T-helper 1 cell treated with Interleukin-12 subunit alpha and Interleukin-12 subunit beta and Interleukin-4 antibody, amounts not matched to agents 30 μg/mL and 1 μg/mL, for 36 hours (primary cell): ENCODE measurements at regions not wholly inside any gene's neighbourhood (a gene's known extent, or its start where the extent isn't known, plus 50 kb on each side); places are given as distances from the start of the nearest gene placed in this dataset.

Source experiments
- H3K27ac Mint-ChIP-seq: one replicate; pipeline ENCODE4 v1.8.0; 2021; ENCODE audit warnings: mild to moderate bottlenecking, mixed read lengths
- H3K27me3 Mint-ChIP-seq: one replicate; pipeline ENCODE4 v1.8.0; 2021; ENCODE audit warnings: low read depth, mixed read lengths
- H3K36me3 Mint-ChIP-seq: one replicate; pipeline ENCODE4 v1.8.0; 2021; ENCODE audit warnings: low read depth, mixed read lengths
- H3K4me1 Mint-ChIP-seq: one replicate; pipeline ENCODE4 v1.8.0; 2021; ENCODE audit warnings: low read depth, mixed read lengths
- H3K4me3 Mint-ChIP-seq: one replicate; pipeline ENCODE4 v1.8.0; 2021; ENCODE audit warnings: mild to moderate bottlenecking, moderate library complexity, mixed read lengths
- H3K9me3 Mint-ChIP-seq: one replicate; pipeline ENCODE4 v1.8.0; 2021; ENCODE audit warnings: mixed read lengths

DNA sequence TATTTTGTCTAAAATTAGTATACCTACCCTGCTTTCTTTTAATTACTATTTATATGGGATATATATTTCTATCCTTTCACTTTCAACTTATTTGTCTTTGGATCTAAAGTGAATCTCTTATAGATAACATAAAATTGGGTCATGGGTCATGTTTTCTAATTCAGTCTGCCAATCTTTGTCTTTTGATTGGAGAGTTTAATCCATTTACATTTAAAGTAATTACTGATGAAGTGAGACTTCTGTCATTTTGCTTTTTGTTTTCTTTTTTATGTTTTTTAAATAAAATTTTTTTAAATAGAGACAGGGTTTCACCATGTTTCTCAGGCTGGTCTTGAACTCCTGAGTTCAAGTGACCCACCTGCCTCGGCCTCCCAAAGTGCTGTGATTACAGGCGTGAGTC lies 50.5 kb upstream of the PRDM1 start:
- no peak overlapping the region for H3K27ac Mint-ChIP-seq
- peaks cover 35% of the 10 kb centered on the region for H3K9me3 Mint-ChIP-seq
- peaks cover 4% of the 10 kb centered on the region for H3K27me3 Mint-ChIP-seq
- H3K4me1 Mint-ChIP-seq: peaks cover 10% of the 10 kb centered on the region
- H3K36me3 Mint-ChIP-seq: peaks cover 24% of the 10 kb centered on the region
- no peak overlapping the region for H3K4me3 Mint-ChIP-seq

GRCh38 chr6:106033806-106034205 lies 52.3 kb upstream of the PRDM1 start:
- peaks cover 4% of the 10 kb centered on the region for H3K27me3 Mint-ChIP-seq
- peaks cover 30% of the 10 kb centered on the region for H3K9me3 Mint-ChIP-seq
- H3K36me3 Mint-ChIP-seq: peaks cover 20% of the 10 kb centered on the region
- peaks cover 10% of the 10 kb centered on the region for H3K4me1 Mint-ChIP-seq
- no peak overlapping the region for H3K27ac Mint-ChIP-seq
- no peak overlapping the region for H3K4me3 Mint-ChIP-seq

GRCh38 chr6:106027758-106028157 lies 58.4 kb upstream of the PRDM1 start:
- Mint-ChIP-seq H3K4me1 (peaks cover 22% of the 10 kb centered on the region), H3K27me3 (peaks cover 21% of the 10 kb centered on the region), H3K27ac (no peak overlapping the region), H3K9me3 (peaks cover 3% of the 10 kb centered on the region), H3K36me3 (peaks cover 3% of the 10 kb centered on the region), H3K4me3 (no peak overlapping the region)

GRCh38 chr6:106026748-106027715 lies 59.1 kb upstream of the PRDM1 start:
- H3K9me3 Mint-ChIP-seq: peaks cover 3% of the 10 kb centered on the region
- peaks cover 3% of the 10 kb centered on the region for H3K36me3 Mint-ChIP-seq
- H3K4me1 Mint-ChIP-seq: peaks cover 22% of the 10 kb centered on the region
- peak overlapping the region; percentile 32 for H3K4me3 Mint-ChIP-seq
- H3K27ac Mint-ChIP-seq: no peak overlapping the region
- H3K27me3 Mint-ChIP-seq: peaks cover 21% of the 10 kb centered on the region

- peaks cover 3% of the 10 kb centered on the region for H3K9me3 Mint-ChIP-seq
Measured at GRCh38 chr6:106025655-106026054, 60.5 kb upstream of the PRDM1 start.

GRCh38 chr6:106022801-106023200 lies 63.3 kb upstream of the PRDM1 start:
- H3K4me3 Mint-ChIP-seq: no peak overlapping the region
- H3K9me3 Mint-ChIP-seq: peaks cover 3% of the 10 kb centered on the region

More at GRCh38 chr6:106025655-106026054, 60.5 kb upstream of the PRDM1 start:
- H3K27me3 Mint-ChIP-seq: peaks cover 18% of the 10 kb centered on the region
- H3K36me3 Mint-ChIP-seq: peaks cover 3% of the 10 kb centered on the region
- peaks cover 19% of the 10 kb centered on the region for H3K4me1 Mint-ChIP-seq
- no peak overlapping the region for H3K27ac Mint-ChIP-seq
- no peak overlapping the region for H3K4me3 Mint-ChIP-seq

GRCh38 chr6:106017454-106017853 lies 68.7 kb upstream of the PRDM1 start:
- no peak overlapping the region for H3K4me3 Mint-ChIP-seq
- H3K27ac Mint-ChIP-seq: no peak overlapping the region
- peaks cover 2% of the 10 kb centered on the region for H3K4me1 Mint-ChIP-seq
- H3K9me3 Mint-ChIP-seq: peaks cover 5% of the 10 kb centered on the region
- H3K36me3 Mint-ChIP-seq: peaks cover 3% of the 10 kb centered on the region
- H3K27me3 Mint-ChIP-seq: peaks cover 39% of the 10 kb centered on the region

More at GRCh38 chr6:106022801-106023200, 63.3 kb upstream of the PRDM1 start:
- peaks cover 2% of the 10 kb centered on the region for H3K36me3 Mint-ChIP-seq
- peaks cover 16% of the 10 kb centered on the region for H3K4me1 Mint-ChIP-seq
- H3K27me3 Mint-ChIP-seq: peaks cover 25% of the 10 kb centered on the region
- H3K27ac Mint-ChIP-seq: no peak overlapping the region

- Mint-ChIP-seq H3K27me3 (peaks cover 39% of the 10 kb centered on the region), H3K36me3 (peaks cover 9% of the 10 kb centered on the region), H3K4me3 (no peak overlapping the region), H3K27ac (no peak overlapping the region), H3K4me1 (peaks cover 4% of the 10 kb centered on the region), H3K9me3 (peaks cover 5% of the 10 kb centered on the region)
Measured at GRCh38 chr6:106014955-106015354, 71.2 kb upstream of the PRDM1 start.

DNA sequence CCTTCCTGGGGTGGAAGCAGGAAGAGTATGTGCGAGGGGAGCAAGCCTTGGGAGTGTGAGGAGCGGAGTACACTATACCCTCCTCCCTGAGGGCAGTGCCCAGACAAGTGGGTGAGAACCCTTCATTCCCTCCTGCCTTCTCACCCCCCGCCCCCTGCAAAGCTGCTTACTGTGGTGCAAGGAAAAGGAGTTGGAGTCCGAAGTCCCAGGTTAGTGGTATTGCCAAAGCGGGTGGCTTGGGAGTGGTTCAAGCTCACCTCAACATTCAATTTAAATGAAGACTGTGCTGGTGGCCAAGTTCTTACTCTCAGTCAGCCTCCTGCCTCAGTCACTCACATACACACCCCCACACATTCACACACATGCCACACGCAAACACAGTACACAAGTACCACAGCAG lies 74.7 kb upstream of the PRDM1 start:
- H3K27ac Mint-ChIP-seq: no peak overlapping the region
- H3K4me3 Mint-ChIP-seq: no peak overlapping the region
- peaks cover 42% of the 10 kb centered on the region for H3K27me3 Mint-ChIP-seq
- H3K9me3 Mint-ChIP-seq: no peaks in the 10 kb centered on the region
- peaks cover 10% of the 10 kb centered on the region for H3K36me3 Mint-ChIP-seq
- H3K4me1 Mint-ChIP-seq: peaks cover 7% of the 10 kb centered on the region

GRCh38 chr6:106005954-106006353 lies 80.2 kb upstream of the PRDM1 start:
- H3K4me1 Mint-ChIP-seq: peaks cover 8% of the 10 kb centered on the region
- peaks cover 59% of the 10 kb centered on the region for H3K27me3 Mint-ChIP-seq
- peaks cover 10% of the 10 kb centered on the region for H3K36me3 Mint-ChIP-seq
- H3K27ac Mint-ChIP-seq: no peak overlapping the region
- H3K4me3 Mint-ChIP-seq: no peak overlapping the region
- no peaks in the 10 kb centered on the region for H3K9me3 Mint-ChIP-seq

GRCh38 chr6:106005013-106005412 lies 81.1 kb upstream of the PRDM1 start:
- H3K36me3 Mint-ChIP-seq: peaks cover 10% of the 10 kb centered on the region
- peaks cover 61% of the 10 kb centered on the region for H3K27me3 Mint-ChIP-seq
- no peak overlapping the region for H3K4me3 Mint-ChIP-seq
- no peak overlapping the region for H3K27ac Mint-ChIP-seq
- H3K4me1 Mint-ChIP-seq: peaks cover 8% of the 10 kb centered on the region
- no peaks in the 10 kb centered on the region for H3K9me3 Mint-ChIP-seq

DNA sequence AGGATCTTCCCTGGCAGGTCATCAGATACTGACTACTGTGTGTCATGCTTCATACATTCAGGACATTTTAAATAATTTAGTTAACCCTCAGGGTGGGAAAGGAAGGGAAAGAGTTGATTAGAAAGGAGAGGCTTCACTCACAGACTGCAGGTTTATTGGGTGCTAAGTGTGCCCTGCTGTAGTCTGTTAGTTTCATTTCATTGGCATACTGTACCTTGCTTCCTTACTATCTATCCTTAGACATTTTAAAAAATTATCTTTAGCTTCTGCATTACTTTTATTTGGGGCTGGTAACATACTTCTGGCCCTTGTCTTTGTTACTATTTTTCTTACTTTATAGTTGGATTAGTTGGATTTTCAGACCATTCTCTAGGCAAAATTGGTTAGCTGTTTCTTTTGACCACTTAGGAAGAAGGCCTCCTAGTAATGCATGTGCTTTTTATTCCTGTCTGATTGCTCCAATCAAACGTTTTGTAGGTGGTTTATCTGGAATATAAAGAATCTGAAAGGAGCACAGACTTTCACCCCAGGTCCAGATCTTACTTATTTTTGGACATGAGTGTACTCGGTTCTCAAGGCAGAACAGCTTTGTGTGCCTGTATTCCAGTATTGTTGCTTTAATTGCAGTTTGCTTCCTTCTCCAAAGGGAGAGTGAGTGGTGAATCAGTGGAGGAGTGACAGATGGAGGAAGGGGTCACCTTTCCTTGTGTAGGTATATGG lies 82.7 kb upstream of the PRDM1 start:
- Mint-ChIP-seq H3K4me1 (peaks cover 8% of the 10 kb centered on the region), H3K27ac (no peak overlapping the region)

DNA sequence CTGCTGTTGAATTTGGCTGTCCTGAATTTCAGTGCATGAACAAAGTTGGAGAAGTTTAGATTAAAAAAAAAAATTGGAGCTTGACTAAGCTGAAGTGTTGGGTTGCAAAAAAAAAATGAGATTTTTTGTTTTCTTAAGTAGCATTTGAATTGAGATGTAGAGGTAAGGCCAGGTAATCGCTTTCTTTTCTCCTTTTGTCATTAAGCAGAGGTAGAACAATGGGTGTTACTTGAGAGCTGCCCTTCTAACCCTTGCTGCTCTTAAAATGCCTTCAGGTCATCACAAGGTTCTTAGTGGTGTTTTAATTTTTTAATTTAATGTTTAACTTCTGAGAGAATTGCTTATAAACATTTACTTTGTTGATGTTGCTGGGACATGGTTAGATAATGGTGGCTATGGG lies 84.1 kb upstream of the PRDM1 start:
- no peak overlapping the region for H3K4me3 Mint-ChIP-seq
- no peaks in the 10 kb centered on the region for H3K9me3 Mint-ChIP-seq
- H3K36me3 Mint-ChIP-seq: peaks cover 9% of the 10 kb centered on the region
- peaks cover 58% of the 10 kb centered on the region for H3K27me3 Mint-ChIP-seq
- peaks cover 11% of the 10 kb centered on the region for H3K4me1 Mint-ChIP-seq
- H3K27ac Mint-ChIP-seq: no peak overlapping the region

More for the DNA sequence above, 82.7 kb upstream of the PRDM1 start:
- H3K27me3 Mint-ChIP-seq: peaks cover 56% of the 10 kb centered on the region
- H3K36me3 Mint-ChIP-seq: peaks cover 10% of the 10 kb centered on the region
- no peaks in the 10 kb centered on the region for H3K9me3 Mint-ChIP-seq
- no peak overlapping the region for H3K4me3 Mint-ChIP-seq

GRCh38 chr6:106000935-106001334 lies 85.2 kb upstream of the PRDM1 start:
- Mint-ChIP-seq H3K4me3 (no peak overlapping the region), H3K27me3 (peaks cover 57% of the 10 kb centered on the region), H3K9me3 (no peaks in the 10 kb centered on the region), H3K36me3 (peaks cover 7% of the 10 kb centered on the region), H3K4me1 (peaks cover 11% of the 10 kb centered on the region), H3K27ac (no peak overlapping the region)

GRCh38 chr6:105997482-105997881 lies 88.7 kb upstream of the PRDM1 start:
- H3K27me3 Mint-ChIP-seq: peaks cover 45% of the 10 kb centered on the region
- no peaks in the 10 kb centered on the region for H3K9me3 Mint-ChIP-seq
- H3K4me3 Mint-ChIP-seq: no peak overlapping the region

More at GRCh38 chr6:105997482-105997881, 88.7 kb upstream of the PRDM1 start:
- Mint-ChIP-seq H3K4me1 (peaks cover 24% of the 10 kb centered on the region), H3K27ac (no peak overlapping the region), H3K36me3 (peaks cover 6% of the 10 kb centered on the region)
